ENCODE measurements at regions not wholly inside any gene's neighbourhood (a gene's known extent, or its start where the extent isn't known, plus 50 kb on each side); places are given as distances from the start of the nearest gene placed in this dataset.

GRCh38 chr4:124797223-124797622 is 84.7 kb upstream of the ANKRD50 start:
- no peak for DNase-seq

DNA sequence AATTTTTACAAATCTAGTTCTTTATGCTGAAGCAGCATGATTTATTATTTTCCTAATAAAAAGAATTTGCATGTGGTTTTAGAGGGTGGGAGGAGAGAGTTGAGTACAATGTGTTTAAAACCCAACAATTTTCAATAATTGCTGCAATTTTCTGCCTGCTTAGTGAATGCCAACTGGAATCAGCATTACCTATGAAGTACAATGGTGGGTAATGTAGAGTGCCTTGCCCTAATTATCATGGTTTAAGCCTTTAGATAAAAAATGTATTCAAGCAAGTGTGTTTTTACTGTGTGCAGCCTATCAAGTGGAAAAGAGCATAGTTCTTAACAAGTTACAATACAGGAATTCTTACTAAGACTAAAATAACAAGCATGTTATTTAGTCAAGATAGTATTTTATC is 77.9 kb upstream of the ANKRD50 start:
- no peak for DNase-seq

DNA sequence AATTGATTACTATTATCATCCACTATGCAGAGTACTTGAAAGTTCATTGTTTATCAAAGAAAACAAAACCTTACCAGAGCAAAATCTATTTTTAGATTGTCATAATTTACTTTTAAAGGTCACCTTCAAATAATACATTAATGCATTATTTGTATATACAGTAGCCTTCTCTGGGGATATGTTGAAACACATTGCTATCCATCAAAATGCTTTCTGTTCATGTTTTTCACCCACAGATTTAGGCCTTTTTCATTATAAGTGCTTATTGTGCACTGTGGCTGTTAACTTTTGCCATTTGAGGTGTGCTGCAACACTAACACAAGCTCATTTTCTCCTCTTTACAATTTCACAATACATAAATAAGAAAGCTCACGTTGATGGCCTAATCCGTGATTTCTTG is 74.1 kb upstream of the ANKRD50 start:
- no peak for DNase-seq

GRCh38 chr4:124785645-124786044 is 73.1 kb upstream of the ANKRD50 start:
- no peak for DNase-seq

DNA sequence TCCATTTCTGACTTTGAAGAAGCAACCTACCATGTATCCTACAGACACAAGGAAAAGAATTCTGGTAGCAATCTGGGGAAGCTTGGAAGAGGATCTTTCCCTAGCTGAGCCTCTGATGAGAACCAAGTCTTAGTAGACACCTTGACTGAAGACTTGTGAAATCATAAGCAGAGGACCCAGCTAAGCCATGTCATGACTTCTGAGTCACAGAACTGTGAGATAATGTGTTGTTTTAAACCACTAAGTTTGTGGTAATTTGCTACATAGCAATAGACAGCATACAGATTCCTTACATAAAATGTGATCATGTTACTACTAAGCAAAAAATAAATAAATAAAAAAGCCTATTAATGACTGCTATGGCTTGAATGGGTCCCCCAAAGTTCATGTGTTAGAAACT is 71.3 kb upstream of the ANKRD50 start:
- DNase-seq = no peak

GRCh38 chr4:124777007-124777406 is 64.5 kb upstream of the ANKRD50 start:
- no peak for DNase-seq

- no peak for DNase-seq
These were observed 56.2 kb upstream of the ANKRD50 start for GRCh38 chr4:124768596-124769365.

DNA sequence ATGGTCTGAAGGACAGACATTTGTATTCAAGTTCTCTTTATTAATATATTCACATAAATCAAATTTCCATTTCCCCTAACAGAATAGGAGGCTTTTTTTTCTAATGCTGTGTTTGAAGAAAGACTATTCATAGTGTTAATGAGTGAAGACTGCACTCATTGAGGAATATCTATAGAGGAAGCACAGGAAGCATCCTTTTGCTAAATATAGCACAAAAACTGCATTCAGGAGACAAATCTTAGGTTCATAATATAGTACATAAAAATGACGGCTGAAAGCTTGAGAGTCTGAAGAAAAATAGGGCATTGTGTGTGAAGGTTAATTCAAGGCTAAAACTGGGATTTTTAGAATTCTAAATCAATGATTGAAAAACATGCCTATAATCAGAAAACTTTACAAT is 50.4 kb upstream of the ANKRD50 start:
- no peak for DNase-seq
